ENCODE measurements at regions not wholly inside any gene's neighbourhood (a gene's known extent, or its start where the extent isn't known, plus 50 kb on each side); places are given as distances from the start of the nearest gene placed in this dataset.

DNA sequence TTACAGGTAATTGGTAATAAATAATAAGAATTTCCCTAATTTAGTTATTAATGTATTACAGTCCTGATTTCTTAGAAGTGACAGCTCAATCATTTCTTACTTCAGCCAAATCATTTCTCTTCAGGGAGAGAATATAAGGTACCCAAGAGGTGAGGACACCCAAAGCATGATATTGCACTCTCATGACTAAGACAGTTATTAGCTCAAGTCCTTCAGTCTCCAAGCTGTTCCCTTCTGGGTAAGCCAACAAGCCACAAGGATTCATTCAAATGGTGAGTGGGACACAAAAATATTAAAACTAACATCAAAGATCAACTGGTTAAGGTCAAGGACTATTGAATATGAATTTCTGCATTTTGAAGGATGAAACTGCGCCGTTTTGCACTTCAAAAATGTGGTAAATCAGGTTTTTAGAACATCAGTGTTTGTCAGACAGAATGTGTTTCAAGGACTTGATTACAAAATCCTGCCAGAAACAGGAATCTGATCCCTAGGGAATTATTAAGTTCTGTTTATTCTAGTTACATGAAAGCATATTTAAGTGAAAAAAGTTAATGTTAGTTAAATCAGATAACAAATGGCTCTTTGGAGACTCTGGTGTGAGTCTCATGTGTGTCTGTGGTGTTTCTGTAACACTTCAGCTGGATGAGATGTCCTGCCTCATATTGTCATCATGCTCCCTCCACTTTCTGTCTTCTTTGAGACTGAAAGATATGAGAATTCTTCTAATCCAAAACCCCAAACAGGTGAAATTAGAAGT, 101.7 kb upstream of the COL8A1 start:
- no peaks in the 10 kb centered on the region for H3K4me1 ChIP-seq (ENCODE audit: control insufficient read depth, extremely low read depth, insufficient read depth, low read length)
- H3K9ac ChIP-seq (ENCODE audit: insufficient read depth, low read length), result no peak overlapping the region
- no peaks in the 10 kb centered on the region for H3K27me3 ChIP-seq (ENCODE audit: control insufficient read depth, insufficient read depth, low read length)
- H3K4me3 ChIP-seq (replicated peaks in 1 of 4; ENCODE audit: control extremely low read depth in 1 of 4, insufficient read depth in 1 of 4, low read depth in 3 of 4, low read length in 4 of 4), result no peak overlapping the region
- H3K36me3 ChIP-seq (ENCODE audit: control insufficient read depth, insufficient read depth, low read length), result no peaks in the 10 kb centered on the region
- H3K79me2 ChIP-seq (ENCODE audit: control insufficient read depth, insufficient read depth, low read length), result no peaks in the 10 kb centered on the region
- no peak overlapping the region for H3K4me2 ChIP-seq (ENCODE audit: extremely low read depth, insufficient read depth, low read length)
- no peak overlapping the region for H3K27ac ChIP-seq (ENCODE audit: insufficient read depth, low read length)
- no peaks in the 10 kb centered on the region for H3K9me3 ChIP-seq (ENCODE audit: control insufficient read depth, insufficient read depth, low read depth, low read length)
- TF ChIP-seq CTCF (conservative IDR thresholded peaks at IDR 0.05 in 1 of 2, IDR thresholded peaks at IDR 0.05 in 1 of 2; ENCODE audit: low read depth in 1 of 2, low read length in 2 of 2) (no peak), EZH2 (IDR thresholded peaks at IDR 0.05; ENCODE audit: low read length, missing control alignments) (no peak)
- no peaks in the 10 kb centered on the region for H4K20me1 ChIP-seq (ENCODE audit: control insufficient read depth, extremely low read depth, insufficient read depth, low read length)
- H2AFZ ChIP-seq (ENCODE audit: low read length), result no peak overlapping the region
- DNase-seq (ENCODE audit: low read depth in 2 of 2), result peak in 1 of 2 donors; percentile 63

GRCh38 chr3:99534951-99535704, 103.3 kb upstream of the COL8A1 start:
- Histone ChIP-seq H3K27me3 (ENCODE audit: control insufficient read depth, insufficient read depth, low read length) (no peaks in the 10 kb centered on the region), H3K27ac (ENCODE audit: insufficient read depth, low read length) (no peak overlapping the region), H3K9me3 (ENCODE audit: control insufficient read depth, insufficient read depth, low read depth, low read length) (no peaks in the 10 kb centered on the region), H3K4me1 (ENCODE audit: control insufficient read depth, extremely low read depth, insufficient read depth, low read length) (no peaks in the 10 kb centered on the region), H4K20me1 (ENCODE audit: control insufficient read depth, extremely low read depth, insufficient read depth, low read length) (no peaks in the 10 kb centered on the region), H3K4me2 (ENCODE audit: extremely low read depth, insufficient read depth, low read length) (no peak overlapping the region), H3K9ac (ENCODE audit: insufficient read depth, low read length) (no peak overlapping the region), H3K4me3 (replicated peaks in 1 of 4; ENCODE audit: control extremely low read depth in 1 of 4, insufficient read depth in 1 of 4, low read depth in 3 of 4, low read length in 4 of 4) (no peak overlapping the region), H3K79me2 (ENCODE audit: control insufficient read depth, insufficient read depth, low read length) (no peaks in the 10 kb centered on the region), H2AFZ (ENCODE audit: low read length) (no peak overlapping the region), H3K36me3 (ENCODE audit: control insufficient read depth, insufficient read depth, low read length) (no peaks in the 10 kb centered on the region)
- peak; percentile 82 to 90 for DNase-seq (ENCODE audit: low read depth in 2 of 2)
- TF ChIP-seq EZH2 (IDR thresholded peaks at IDR 0.05; ENCODE audit: low read length, missing control alignments) (no peak), CTCF (conservative IDR thresholded peaks at IDR 0.05 in 1 of 2, IDR thresholded peaks at IDR 0.05 in 1 of 2; ENCODE audit: low read depth in 1 of 2, low read length in 2 of 2) (no peak)

- no peak overlapping the region for H3K27ac ChIP-seq (ENCODE audit: insufficient read depth, low read length)
- no peak overlapping the region for H2AFZ ChIP-seq (ENCODE audit: low read length)
- DNase-seq (ENCODE audit: low read depth in 2 of 2), result peak; percentile 70 to 77
- H3K4me2 ChIP-seq (ENCODE audit: extremely low read depth, insufficient read depth, low read length), result no peak overlapping the region
- no peaks in the 10 kb centered on the region for H4K20me1 ChIP-seq (ENCODE audit: control insufficient read depth, extremely low read depth, insufficient read depth, low read length)
- no peaks in the 10 kb centered on the region for H3K36me3 ChIP-seq (ENCODE audit: control insufficient read depth, insufficient read depth, low read length)
- no peaks in the 10 kb centered on the region for H3K27me3 ChIP-seq (ENCODE audit: control insufficient read depth, insufficient read depth, low read length)
- no peaks in the 10 kb centered on the region for H3K79me2 ChIP-seq (ENCODE audit: control insufficient read depth, insufficient read depth, low read length)
- no peak overlapping the region for H3K9ac ChIP-seq (ENCODE audit: insufficient read depth, low read length)
- no peaks in the 10 kb centered on the region for H3K4me1 ChIP-seq (ENCODE audit: control insufficient read depth, extremely low read depth, insufficient read depth, low read length)
- H3K9me3 ChIP-seq (ENCODE audit: control insufficient read depth, insufficient read depth, low read depth, low read length), result no peaks in the 10 kb centered on the region
- TF ChIP-seq EZH2 (IDR thresholded peaks at IDR 0.05; ENCODE audit: low read length, missing control alignments) (no peak), CTCF (conservative IDR thresholded peaks at IDR 0.05 in 1 of 2, IDR thresholded peaks at IDR 0.05 in 1 of 2; ENCODE audit: low read depth in 1 of 2, low read length in 2 of 2) (peak; percentile 63 to 70)
- no peak overlapping the region for H3K4me3 ChIP-seq (replicated peaks in 1 of 4; ENCODE audit: control extremely low read depth in 1 of 4, insufficient read depth in 1 of 4, low read depth in 3 of 4, low read length in 4 of 4)
Measured at GRCh38 chr3:99532246-99532645, 106.1 kb upstream of the COL8A1 start.
